Stimulated activated CD4-positive, alpha-beta T cell treated with anti-CD3 and anti-CD28 coated beads, Interleukin-2, amount 100 ng/mL, for 4 hours (primary cell): ENCODE measurements at regions not wholly inside any gene's neighbourhood (a gene's known extent, or its start where the extent isn't known, plus 50 kb on each side); places are given as distances from the start of the nearest gene placed in this dataset.
"Not testable (repeated sequence)": the region's sequence is repeated elsewhere in the genome, so short reads cannot be mapped to it uniquely, and the experiment has no call there.

ENCODE experiments used
- DNase-seq: peaks from one replicate; pipeline ENCODE4 v3.0.0-alpha.2; 2020; ENCODE audit warnings: low read depth

DNA sequence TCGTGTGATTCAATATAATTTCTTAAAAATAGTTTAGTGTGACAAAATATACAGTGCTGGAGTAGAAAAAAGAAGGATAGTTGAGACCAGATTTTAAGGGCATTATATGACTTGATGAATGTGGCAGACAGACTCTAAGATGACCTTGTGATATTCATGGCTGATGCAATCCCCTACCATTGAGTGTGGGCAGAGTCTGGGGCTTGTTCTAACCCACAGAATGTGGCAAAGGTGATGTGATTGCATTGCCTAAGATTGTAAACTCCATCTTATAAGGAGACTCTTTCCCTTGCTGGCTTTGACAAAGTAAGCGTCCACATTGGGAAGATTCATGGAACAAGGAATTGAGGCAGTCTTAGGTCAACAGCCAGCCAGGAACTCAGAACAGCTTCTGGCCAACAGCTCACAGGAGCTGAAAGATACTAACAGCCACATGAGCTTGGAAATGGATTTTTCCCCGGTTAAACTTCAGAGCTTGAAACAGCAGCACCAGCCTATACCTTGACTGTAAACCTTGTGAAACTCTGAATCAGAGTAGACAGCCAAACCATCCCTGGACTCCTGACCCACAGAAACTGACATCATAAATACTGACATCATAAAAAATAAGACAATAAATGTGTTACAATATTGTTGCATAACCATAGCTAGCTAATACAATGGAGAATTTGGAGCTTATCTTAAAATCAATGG, 864.5 kb downstream of the TTLL7 start:
- DNase-seq, result not testable (repeated sequence)

DNA sequence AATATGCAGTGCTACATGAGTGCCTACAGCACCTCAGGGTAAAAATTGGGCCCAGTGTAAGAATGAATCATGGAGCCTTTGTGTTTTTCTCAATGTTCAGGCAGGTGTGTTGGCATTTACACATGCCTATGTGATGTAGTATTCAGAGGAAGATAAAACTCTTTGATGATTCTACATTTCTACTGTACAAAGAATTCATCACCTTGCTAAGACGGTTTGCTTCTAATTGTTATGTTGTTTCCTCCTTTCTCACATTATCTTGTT, 867.3 kb downstream of the TTLL7 start:
- DNase-seq, result no peak

DNA sequence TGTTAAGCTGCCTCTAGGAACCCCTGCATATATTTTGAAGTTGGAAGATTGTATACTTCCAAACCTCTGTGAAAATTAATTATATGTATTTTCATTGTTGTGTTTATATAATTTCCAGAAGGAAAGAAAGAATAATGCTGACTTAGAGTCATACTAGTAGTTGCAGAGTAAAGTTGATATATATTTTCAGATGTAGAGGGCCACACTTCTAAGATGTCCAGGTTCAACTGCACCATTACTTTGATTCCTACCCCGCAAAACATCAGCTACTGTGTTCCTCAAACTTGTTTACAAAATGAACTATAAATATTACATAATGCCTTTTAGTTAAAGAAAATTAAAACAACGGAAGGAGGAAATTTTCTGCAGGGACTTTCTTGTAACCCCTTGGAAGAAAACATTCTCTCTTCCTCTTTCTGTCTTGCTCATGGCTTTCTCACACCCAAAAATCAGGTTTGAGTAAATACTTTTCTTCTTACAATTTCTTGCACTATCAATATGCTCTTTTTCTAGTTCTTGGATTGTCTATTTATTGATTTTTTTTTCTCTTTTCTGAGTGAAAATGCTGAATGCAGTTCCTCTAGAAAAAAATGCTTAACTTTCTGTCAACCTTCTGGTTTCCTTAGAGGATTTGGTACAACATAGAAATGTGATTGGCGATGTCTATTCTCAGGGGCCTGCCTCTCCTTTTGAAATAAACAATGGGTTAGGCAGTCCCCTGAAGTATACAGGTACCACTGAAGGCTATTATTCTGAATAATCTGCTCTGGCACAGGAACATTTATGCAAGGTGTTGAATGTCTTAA, 867.8 kb downstream of the TTLL7 start:
- DNase-seq, result no peak

DNA sequence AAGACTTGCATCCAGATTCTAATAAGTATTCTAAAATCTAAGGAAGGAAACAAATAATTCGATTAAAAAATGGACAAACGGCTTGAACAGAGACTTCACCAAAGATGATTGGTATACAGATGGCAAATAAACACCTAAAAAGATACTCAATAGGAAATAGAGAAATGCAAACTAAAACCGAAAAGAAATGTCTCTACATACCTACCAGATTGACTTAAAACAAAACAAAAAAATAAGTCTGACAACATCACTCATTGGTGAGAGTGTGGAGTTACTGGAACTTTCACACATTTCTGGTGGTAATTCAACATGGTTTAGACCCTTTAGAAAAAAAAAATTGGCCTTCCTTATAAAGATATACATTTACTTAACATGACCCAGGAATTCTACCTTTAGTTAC, 869.8 kb downstream of the TTLL7 start:
- no peak for DNase-seq

DNA sequence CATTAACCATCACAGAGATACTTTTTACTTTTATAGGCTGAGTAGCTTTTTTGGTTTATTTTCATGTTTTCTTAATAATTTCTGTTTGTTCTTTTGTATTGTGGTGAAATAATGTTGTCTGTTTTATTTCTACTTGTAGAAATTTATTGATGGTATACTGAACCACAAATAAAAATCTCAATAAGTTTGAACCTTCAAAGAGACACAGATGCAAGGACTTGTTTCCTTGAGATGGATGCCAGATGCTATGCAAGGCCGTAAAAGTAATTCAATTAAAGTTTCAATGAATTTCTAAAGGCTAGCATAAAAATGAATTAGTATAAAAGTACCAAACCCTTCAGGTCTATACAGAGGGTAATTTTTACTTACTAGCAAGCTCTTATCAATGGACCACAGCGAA, 873.5 kb downstream of the TTLL7 start:
- no peak for DNase-seq

DNA sequence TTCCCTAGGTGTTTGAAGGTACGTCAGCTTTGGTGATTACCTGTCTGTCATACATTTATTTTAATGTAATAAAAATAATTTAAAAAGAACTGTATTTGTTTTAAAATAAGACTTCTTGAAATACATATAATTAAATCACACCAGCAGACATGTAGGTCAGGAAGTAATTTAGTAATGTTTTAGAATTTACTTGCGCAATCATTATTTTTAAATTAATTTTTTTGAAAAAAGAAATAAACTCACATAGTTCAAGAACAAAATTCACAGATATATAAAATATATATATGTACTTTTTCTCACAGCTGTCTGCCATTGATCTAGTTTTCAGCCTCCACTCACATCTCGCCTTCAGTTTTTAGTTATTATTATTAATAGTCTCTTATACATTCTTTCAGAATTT, 875.9 kb downstream of the TTLL7 start:
- DNase-seq, result no peak

DNA sequence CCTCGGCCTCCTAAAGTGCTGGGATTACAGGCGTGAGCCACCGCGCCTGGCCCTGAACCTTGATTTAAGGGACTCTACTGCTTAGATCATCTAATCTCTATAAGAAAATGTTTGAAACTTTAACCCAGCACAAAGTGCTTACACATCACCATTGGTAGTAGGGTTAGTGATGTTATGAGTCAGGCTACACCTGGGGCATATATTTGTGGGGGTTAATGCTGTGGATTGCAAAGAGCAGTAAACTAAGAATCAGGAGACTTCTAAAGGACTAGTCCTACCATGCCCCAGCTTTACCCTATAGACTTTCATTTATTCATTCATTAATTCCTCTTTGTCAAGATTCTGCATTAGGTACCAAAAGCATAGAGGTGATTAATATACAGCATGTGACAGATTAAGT, 880.5 kb downstream of the TTLL7 start:
- no peak for DNase-seq

DNA sequence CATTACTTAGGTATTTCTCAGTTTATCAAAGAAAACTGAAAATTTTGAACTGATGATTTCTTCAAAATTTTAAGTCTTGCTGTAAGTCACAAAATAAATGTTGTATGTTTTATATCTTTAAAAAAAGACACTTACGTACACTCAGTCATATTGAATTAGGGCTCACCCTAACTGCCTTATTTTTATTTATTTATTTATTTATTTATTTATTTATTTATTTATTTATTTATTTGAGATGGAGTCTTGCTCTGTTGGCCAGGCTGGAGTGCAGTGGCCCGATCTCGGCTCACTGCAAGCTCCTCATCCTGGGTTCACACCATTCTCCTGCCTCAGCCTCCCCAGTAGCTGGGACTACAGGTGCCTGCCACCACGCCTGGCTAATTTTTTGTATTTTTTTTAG, 881.9 kb downstream of the TTLL7 start:
- not testable (repeated sequence) for DNase-seq

DNA sequence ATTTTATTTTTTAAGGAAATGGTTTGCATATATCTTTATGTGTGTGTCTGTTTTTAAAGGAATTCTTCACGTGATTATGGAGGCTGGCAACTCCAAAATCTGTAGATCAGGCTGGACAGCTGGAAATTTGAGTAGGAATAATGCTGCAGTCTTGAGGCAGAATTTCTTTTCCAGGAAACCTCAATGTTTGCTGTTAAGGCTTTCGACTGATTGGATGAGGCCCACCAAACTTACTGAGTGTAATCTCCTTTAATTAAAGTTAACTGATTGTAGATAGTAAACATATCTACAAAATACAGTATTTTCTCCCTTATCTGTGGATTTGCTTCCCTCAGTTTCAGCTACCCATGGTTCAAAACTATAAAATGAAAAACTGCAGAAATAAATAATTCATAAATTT, 883.1 kb downstream of the TTLL7 start:
- DNase-seq, result no peak

DNA sequence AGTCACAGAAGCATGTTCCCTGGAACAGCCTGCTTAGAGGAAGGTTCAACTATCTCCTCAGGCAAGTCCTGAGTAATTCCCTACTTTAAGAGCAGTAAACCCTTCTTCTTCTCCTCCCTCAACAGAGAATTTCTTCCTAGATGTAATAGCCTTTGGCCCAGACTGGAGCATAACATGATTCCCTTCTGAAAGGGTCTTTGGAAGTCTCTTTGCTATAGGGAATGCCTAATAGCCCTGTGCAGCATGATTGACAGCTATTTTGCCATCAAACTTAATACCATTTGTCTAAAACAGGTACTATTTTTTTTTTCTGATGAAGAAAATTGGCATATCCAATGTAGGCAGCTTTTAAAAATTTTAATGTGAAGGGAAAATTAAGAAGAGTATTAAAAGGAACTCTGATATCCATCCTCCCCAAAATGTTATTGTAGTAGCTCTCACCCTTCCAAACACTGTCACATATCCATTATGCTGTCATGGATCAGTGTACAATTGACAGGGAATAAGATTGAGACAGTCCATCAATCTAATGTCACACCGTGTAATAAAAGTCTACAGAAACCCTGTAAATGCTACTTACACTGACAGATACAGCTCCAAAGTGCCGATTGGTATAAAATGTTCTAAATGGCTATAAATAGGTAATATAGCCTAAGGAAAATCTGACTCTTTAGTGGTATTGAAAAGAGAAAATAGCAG, 884.6 kb downstream of the TTLL7 start:
- no peak for DNase-seq

DNA sequence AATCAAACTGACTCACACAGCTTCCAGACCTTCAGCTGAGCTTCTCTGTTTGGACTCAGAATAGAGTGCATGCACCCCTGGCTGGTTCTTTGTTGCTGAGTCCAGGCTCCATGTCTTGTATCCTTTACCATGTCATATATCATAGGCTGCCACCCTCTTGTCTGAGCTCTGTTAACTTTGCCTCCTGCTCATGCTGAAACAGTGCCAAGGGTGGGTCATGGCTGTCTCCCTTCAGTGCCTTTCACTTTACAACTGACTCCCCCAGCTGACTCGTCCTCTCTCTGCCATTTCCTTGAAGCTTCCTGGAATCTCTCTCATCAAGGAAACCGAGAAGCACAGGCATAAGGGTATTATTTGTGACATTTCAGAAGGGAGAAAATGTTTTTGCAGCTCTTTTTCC, 885.3 kb downstream of the TTLL7 start:
- no peak for DNase-seq

DNA sequence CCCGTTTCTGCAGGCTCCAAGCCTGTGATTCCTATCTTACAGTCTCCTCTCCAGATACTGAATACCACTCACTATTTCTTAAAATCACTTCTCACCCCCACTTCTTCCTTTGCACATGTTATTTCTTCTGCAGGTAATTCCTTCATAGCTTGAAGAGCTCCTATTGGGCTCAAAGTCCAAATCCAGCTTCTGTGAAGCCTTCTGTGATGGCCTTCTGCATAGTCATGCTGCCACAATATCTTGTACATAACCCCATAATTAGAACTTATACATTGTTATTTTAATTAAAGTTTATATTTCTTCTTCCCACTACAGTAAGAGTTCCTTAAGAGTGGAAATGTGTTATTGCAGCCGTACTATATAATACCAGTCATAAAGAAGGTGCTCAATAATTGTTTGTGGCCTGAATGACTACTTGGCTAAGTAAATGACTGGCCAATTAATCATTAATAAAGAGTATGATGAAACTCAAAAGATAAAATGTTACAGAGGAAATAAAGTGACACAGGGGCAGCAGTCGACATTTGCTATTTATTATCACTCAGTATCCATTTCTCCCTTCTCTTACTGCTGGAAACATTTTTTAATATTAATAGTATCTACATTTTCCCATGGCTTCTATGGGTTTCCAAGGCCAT, 886.6 kb downstream of the TTLL7 start:
- DNase-seq, result no peak

DNA sequence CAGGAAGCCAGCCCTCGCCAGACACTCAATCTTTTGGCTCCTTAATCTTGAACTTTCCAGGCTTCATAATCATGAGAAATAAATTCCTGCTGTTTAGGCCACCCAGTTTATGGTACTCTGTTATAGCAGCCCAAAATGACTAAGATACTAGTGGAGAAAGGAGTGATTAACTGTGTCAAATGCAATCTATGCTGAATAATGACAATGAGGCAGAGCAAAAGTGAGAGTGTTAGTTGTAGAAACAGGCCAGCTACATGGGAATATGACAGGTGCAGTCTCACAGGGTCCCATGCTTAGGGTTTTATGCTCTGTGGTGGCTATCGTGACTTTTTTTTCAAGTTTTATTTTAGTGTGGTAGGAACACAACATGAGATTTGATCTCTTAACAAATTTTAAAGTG, 888.8 kb downstream of the TTLL7 start:
- no peak for DNase-seq

DNA sequence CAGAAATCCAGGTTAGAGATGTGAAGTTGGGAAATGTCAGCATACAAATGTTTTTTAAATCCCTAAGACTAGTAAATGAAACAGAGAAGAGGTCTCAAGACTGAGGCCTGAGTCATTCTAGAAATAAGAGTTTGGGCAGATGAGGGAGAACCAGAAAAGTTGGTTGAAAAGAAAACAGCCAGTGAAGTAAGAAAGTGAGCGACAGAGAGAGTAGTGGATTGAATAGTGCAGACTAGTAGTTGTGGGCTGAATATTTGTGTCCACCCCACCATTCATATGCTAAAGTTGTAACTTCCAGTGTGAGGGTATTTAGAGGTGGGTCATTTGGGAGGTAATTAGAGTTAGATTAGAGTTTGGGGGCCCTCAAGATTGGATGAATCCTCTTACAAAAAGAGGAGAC, 889.2 kb downstream of the TTLL7 start:
- DNase-seq, result no peak

DNA sequence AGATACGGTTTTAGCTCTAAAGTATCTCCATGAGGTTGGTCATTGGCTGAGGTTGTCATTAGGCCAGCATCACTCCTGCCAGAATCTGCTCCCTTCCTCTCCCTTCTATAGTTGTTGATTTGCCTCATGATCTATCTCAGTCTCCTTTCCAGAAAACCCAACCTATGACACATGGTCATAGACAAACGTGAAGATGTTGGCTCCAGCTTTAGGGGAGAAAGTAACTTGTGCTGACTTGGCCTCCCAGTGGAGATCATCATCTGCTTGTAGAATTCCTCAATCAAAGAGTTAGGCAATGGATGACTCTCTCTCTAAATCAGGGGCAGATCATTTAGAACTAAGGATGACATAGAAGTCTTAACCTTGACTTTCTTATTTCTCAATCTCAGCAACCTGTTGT, 894.4 kb downstream of the TTLL7 start:
- no peak for DNase-seq

DNA sequence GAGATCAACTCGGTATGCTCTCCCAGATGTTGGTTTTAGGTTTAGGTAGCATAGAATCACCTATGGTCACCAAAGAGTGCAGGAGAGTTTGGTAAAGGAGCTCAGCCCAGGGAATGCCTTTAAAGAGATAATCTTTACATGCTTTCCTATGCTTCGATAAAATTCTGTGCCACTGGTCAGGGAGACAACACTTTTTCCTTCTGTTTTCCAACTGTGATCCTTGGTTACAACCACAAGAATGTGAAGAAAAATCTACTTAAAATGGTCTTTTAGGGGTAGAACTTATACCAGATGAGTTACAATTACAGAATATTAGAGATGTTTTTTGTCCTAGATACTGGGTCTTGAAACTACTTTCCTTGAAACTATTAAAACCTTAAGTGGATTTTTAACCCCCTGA, 895.6 kb downstream of the TTLL7 start:
- DNase-seq, result no peak

DNA sequence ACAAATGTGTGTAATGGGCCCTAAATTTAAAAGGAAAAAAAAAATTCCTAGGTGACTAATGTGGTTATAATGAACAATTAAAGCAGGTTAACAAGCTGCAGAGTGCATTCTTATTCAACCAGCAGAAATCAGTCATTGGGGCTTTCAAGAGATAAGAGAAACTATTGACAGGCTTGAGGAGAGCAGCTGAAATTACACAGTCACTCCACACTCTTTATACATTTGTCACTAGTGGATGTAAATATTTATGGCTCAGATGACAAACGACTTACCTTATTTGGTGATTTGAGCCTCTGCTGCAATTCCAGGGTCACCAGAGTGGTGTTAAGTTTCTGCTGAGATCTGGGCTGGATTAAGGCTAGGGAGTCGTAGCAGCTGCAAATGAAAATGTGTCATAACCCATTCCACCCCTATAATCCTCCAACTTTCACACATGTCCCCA, 896.3 kb downstream of the TTLL7 start:
- DNase-seq, result no peak

DNA sequence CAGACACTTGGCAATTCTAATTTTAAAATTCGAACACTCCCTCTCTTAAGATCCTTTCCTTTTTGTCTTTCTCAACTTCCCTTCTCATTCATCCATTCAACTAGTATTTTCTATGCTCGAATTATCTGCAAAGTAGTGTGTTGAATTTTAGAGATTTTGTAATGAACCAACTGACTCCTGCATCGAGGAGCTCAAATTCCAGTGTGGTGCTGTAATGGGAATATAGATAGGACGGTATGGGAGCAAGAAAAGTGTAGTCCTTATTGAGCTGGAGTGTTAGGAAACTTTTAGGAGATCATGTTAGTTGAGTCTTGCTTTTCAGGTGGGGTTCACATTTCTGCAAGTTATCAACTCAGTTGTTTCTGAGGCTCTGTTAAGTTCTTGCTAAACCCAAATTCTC, 897.5 kb downstream of the TTLL7 start:
- no peak for DNase-seq

DNA sequence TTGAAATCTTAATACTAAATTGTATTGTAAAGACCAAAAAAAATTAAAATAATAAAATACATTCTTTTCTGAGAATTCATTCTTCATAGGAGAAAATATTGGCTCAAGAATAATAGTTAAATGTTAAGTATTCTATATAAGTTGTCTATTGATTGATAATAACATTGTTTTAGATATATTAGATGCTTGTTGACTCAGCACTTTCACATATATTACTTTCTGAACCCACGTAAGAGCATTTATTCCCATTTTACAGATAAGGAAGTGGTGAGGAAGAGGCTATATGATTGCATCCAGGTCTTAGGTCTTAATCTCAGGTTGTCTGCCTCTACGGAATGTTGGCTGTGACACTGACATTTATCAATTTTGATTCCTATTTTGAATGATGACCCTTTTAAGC, 898.8 kb downstream of the TTLL7 start:
- DNase-seq, result no peak

DNA sequence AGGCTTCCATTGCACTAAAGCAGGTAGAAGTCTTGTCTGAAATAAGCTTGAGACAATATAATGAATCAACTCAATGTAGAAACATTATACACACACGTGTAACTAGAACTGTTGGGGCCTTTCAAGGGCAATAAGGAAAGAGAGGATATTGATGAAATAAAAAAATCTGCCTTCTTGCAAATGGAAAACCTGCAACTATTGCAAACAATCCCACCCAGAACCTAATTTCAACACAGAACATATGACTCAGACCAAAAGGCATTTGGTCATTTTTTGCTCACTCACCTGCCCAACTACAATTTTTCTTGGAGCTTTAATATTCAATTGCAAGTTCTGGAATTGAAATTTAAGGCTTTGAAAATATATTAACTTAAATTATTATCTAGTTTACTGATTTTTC, 900.1 kb downstream of the TTLL7 start:
- DNase-seq, result no peak

DNA sequence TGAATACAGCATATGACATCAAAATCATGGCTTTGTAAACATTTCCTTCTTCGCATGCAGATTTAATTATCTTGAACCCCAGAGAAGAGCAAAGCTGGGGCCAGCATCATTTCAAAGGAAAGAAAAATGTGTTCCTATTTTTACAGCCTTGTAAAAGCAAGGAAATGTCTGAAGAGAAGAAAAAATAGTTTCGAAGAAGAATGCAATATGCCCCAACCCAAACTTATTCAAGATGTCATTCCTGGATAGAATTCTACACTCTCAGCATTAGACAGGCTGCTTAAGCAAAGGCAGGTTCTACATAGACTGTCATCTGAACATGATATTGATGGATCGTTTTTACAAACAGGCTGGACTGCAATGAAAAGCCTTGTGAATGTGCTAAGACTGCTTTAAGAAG, 900.8 kb downstream of the TTLL7 start:
- no peak for DNase-seq

DNA sequence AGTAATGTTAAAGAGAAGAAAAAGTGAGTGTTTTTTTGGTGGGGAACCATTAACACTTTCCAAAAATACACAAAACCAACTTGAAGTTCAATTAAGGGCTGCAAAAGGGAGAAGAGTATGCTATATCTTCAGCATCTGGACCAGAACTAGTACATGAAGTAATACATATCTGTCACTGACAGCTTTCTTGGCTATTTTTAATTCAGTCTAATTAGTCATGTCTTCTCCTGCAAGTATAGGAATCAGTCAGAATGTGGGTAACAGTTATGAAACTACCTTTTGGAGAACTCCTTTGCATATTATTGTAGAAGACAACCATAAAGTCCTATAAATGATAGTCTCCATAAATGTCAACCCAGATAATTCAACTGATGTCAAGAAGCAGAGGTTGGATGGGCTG, 901.2 kb downstream of the TTLL7 start:
- DNase-seq, result no peak

DNA sequence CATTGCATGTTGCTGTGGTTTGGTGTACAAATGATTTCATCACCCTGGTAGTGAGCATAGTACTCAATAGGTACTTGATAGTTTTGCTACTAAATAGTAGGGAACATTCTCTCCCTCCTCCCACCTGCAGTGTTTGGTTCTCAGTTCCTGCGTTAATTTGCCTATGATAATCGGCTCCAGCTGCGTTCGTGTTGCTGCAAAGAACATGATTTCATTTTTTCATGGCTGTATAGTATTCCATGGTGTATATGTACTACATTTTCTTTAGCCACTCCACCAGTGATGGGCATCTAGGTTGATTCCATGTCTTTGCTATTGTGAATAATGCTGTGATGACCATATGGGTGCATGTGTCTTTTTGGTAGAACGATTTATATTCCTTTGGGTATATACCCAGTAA, 903.4 kb downstream of the TTLL7 start:
- DNase-seq, result no peak
